SW 1271 (cell line): ENCODE measurements at regions not wholly inside any gene's neighbourhood (a gene's known extent, or its start where the extent isn't known, plus 50 kb on each side); places are given as distances from the start of the nearest gene placed in this dataset.

ENCODE experiments used
- DNase-seq, 2 experiments: peaks; one replicate each; lab custom pipeline; 2025; lab: John Stamatoyannopoulos, UW

DNA sequence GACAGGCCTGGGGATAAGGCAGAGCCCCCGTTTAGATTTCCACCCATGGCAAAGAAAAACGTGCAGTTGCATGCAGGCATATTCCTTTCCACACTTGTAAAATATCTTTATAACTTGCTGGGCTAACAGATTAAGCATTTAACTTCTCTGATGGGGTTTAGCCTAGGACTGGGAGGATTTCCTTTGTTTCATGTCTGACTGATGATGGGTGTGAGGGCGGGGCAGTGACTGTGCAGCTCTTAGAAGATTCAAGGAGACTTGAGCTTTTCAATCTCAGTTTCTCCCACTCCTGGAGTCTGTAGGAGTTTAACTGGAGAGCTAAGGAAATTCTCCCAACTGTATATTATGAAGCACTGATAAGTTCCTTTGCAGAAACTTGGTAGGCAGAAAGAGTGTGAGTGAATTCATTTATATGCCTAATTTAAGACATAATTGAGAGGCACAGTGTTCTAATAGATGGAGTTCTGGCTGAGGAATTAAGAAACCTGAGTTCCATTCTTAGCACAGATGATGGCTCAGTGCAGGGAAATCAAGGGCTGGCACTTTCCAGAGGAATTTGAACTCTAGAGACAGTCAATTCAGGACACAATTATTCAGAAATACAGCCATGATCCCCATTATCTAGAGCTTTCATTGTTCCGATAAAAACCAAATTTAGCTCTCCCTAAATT lies 214.6 kb upstream of the CNR1 start:
- DNase-seq, result no peak

DNA sequence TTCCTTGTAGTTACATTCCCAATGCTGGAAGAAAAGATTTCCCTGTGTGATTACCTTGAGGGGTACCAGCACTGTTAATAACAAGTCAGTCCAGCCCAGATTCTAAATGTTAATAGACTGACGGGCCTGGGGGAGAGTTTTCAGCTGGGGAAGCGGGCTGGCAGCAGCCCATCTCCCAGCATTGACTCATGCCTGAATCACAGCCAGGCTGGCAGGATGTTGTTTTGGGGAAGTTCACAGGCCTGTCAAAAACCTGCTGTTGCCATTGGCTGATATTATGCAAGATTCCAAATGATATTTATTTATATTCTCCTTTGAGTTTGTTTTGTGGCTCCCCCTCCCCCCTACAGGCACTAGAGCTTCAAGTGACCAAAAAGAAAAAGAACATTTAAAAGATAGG lies 213.9 kb upstream of the CNR1 start:
- peak; percentile 16 to 85 for DNase-seq

DNA sequence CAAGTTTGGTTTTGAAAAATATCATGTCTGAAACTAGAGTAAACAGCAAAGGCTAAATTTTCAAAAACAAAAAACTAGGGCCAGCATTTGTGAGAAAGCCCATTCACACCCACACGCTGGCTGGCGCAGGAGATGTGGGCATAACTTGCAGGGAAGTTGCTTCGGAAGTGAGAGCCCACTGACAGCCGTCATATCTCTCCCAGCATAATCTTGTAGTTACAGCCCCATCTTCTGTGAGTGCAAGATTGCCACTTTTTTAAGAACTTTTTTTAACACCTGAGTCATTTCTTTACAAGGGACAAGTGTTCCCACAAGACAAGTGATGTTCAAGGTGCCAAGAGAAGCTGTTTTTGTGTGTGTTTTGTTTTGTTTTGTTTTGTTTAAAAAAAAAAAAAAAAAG lies 212.5 kb upstream of the CNR1 start:
- no peak for DNase-seq

DNA sequence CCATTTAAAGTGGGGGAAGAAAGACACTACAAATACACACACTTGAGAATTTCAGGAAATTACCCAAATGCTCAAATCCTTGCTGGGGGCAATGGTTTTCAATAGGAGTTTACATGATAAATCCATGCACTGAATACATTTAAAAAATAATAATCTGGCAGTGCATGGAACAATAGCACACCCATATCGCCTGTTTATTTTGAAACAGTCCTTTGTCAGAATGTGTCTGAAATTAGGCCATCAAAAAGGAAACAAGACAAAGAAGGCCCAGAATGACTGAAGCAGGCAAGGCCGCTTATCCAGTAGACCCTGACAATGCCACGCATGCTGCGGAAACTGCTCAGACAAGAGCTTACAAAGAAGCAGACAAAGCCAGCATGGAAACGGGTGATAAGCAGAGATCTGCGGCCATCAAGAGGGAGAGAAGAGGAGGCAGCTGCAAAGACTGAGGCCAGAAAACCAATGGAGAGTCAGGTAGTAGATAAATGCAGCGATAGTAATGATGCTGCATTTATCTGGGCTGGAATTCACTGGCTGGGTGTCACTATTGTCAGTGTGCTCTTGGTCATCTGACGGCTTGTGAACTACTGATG lies 211.9 kb upstream of the CNR1 start:
- no peak for DNase-seq

DNA sequence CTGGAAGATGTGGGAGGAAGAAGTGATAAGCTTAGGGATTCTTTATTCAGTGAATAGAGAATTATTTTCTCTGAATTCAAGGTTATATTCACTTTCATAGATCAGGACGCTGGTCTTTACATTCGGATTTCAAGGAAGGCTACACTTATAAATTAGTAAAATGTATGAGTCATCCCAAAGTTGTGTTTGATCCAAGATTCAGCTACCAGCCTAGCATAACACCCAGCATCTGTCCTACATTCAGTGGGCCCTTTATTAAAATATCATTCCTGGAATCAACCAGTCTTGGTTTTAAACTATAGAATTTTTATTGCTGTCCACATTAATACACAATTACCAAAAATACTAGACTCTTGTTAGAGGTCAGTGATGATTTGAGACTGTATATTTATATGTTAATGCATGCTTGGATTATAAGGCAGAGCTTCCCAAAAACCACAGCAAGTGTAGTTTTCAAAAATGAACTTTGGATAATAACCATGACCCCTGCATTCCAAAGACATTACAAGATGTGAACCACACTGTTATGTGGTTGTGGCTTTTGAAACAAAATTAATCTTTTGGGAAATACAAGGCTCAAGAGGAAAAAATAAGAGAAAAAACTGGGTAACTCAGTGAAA lies 210.7 kb upstream of the CNR1 start:
- peak in 1 of 2 experiments; percentile 78 for DNase-seq

DNA sequence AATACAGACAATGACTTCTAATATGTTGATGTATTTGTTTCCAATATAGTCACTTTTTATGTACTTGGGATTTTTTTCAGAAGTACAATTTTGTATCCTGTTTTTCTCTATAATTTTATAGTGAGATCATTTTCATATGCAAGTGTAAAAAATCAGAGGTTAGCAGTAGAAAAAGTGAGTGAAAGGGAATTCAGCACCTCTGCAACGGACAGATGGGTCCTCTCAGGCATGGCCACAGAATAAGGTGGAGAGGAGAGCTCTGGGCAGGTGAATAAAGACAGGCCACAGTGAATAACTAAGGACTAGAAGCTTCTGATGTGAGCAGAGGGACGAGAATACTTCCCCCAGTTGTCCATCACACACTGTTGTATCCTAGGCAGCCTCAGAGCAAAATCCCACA lies 210.1 kb upstream of the CNR1 start:
- DNase-seq, result no peak

DNA sequence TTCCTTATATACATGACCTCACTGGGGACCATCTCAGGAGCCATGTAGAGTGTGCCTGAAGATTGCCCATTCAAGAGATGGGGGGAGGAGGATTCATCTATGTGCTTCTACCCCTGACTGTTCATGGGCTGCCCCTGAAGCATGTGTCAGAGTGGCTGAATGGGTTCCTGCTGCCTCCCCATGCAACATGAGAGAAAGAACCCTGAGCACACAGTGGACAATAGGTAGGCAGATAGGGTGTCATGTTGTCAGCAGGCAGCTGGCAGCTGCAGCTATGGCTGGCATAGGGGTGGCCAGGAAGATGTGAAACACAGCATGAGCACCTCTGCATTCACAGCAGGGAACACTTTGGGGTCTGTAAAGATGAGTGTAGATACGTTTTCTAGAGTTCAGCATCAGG lies 208.4 kb upstream of the CNR1 start:
- DNase-seq, result no peak

DNA sequence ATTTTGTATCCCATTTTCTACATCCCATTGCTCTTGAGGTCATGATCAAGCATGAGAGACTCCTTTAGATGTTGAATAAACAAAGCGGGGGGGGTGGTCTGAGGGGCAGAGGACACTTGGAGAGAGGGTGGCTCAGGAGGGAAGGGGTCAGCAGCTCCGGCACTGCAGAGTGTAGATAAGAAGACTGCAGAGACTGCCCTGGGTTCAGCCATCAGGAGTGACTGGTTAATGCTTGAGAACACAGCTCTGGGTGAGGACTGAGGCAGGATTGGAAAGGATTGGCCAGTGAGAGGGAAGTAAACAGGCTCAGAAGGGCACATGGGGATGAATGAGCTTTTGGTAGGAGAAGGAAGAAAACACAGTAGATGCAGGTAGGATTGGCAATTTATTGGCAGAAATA lies 205.3 kb upstream of the CNR1 start:
- no peak for DNase-seq

DNA sequence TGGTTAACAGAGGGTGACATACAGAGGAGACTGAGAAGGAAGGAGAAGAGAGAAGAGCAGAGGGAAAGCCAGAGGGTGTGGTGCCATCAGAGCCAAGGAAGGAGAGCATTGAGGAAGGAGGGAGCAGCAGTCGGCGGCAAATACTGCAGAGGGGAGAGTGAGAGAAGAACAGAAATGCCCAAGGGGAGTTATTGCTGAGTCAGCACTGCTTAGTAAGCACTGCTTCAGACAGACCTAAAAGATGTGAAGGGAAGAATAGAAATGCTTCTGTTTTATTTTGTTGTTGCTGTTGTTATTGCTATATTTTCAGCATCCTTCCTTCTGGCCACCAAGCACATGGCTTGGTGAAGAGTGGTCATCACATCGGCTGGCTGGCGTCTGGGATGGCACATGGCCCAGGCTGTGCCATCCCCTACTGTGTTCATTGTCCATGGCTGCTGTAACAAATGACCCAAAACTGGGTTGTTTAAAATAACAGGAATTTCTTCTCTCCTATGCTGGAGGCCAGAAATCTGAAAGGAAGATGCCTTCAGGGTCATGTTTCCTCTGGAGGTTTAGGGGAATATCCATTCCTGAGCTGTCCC lies 204.1 kb upstream of the CNR1 start:
- no peak for DNase-seq

DNA sequence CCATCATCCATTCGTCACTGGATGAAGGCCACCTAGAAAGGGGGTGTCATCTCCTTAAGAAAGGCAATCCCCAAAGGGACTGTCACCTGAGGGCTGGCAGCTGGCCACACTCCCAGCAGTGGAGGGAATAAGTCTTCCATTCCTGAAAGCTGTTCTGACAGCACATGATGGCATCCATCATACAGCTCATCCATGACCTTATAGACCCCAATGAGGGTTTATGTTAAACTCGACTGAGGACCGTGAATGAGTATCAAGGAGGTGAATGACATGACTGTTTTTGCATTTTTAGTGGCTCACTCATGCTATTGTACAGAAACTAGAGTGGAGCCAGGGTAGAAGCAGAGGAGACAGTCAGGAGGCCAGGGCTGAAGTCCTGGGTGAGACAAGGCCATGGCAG lies 203.1 kb upstream of the CNR1 start:
- DNase-seq, result no peak

DNA sequence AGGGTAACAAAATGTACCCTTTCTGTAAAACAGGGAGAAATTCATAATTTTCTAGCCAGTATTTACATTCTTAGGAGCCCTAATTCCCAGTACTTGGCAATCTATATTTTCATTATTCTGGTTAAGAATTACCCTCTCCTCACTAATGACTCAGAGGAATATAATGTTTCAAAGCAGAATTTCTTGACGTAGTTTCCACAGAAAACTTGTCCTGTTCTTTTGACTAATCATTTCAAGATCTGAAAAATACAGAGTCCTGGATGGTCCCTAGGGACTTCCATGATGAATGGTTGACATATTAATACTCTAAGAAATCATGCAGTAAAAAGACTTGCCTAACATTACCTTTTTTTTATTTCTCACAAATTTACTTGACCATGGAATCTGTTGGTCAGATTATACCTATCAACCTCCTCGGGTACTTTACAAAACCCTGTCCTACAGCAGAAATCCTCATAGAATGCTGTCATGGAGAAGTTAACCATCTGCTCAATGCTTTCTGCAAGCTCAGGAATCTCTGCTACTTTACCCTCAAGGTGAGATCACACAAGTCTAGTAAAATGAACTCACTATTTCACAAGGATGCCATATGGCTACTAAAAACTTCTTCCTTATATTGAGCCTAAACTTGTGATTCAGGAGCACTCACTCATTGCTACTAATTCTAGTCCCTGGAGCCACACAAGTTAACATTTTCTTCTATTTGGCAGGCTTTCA lies 202.1 kb upstream of the CNR1 start:
- no peak for DNase-seq

DNA sequence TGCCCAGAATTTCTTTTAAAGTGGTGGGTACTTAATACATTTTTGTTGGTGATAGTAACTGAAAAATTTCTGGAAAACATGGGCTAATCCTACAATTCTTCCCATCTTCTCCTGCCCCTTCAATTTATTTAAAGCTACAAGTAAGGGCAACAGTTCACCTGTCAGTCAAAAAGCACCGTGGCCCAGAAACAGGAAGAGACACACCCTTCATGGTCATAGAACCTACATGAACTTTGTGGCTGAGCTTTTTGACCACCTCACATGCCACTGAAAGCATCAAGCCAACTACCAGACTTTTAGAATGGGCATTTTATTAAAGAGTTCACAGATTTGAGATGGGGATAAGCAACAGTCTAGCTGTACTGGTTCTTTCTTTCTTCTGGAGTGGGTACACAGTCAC lies 201.1 kb upstream of the CNR1 start:
- no peak for DNase-seq

DNA sequence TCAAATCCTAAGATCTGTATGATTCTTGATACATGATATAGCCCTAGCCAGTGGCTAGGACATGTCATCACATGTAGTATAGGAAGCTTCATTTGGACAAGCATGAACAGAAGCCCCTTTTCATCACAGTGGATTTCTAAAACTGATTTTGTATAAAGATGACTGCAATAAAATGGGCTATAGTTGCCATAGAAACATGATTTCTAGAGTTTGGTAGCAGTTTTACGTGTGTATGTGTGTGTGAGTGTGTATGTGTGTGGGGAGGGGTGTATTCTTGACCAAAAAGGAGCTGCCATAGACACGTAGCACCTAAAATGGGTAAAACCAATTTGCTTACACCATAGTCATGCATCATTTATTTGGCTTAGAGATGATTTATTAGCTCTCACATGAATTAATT lies 200.5 kb upstream of the CNR1 start:
- no peak for DNase-seq

DNA sequence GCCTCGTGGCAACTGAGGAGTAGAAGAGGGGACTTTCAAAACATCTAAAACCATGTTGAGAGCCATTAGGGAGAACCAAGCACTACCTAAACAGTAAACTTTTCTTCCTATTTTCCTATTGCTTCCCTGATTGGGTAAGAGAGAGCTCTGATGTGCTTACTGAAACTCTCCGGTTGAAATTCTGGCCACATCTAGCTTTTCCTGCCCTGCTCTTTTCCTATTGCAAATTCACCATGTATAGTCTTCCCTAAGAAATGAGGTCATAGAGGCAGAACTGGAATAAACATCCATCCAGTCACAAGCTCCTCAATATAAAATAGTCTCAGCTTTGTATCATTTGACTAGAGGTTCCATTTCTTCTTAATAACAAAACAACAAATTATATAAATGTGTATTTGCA lies 199.5 kb upstream of the CNR1 start:
- DNase-seq, result no peak

DNA sequence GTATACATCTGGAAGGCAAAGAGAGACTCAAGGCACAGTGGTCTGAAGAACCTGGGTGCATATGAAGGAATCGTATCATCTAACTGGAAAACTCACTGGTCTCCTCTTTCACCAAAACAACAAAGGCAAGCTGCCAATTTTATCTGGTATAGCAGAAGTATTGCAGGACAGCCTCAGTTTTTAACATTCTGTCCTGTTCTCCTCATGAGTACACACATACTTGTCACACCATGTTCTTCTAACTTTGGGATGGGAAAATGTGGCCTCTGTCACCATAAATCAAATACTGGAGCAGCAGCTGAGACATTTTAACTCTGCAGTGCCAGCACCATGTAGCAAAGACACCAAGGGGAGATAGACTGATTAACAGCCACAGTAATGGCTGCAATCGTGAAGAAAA lies 199.1 kb upstream of the CNR1 start:
- no peak for DNase-seq

DNA sequence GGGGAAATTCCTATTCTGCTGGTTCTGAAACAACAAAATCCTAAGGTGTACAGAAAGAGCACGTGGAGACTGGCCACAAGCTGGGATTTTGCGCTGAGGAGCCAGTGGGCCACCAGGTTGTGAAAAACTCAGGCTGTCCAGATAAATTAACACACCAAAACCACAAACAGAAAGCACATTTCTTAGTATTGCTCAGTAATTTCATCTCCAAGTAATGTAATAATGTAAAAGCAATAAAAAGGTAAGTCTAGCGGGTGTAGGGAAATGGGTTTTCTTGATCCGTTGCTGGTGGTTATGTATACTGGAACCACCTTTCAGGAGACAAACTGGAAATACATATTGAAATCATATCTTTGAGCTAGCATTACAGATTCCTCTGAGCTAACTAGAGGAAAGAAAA lies 195.6 kb upstream of the CNR1 start:
- DNase-seq, result no peak

DNA sequence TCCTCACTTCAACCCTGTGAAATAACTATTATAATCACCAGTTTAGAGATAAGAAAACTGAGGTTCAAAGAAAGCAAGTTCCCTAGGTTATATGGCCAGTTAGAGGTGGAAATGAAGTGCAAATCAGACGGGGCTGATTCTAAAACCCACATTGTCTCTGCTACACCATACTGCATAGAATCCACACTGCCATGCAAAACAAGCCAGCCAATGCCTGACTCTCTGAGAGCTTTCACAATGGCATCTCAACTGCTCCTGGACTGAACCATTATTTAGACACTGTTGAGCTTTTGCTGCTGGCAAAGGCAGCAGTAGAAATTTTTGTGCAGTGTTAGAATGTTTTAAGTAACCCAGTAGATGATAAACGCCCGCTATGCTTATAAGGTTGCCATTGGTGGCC lies 195.2 kb upstream of the CNR1 start:
- no peak for DNase-seq

DNA sequence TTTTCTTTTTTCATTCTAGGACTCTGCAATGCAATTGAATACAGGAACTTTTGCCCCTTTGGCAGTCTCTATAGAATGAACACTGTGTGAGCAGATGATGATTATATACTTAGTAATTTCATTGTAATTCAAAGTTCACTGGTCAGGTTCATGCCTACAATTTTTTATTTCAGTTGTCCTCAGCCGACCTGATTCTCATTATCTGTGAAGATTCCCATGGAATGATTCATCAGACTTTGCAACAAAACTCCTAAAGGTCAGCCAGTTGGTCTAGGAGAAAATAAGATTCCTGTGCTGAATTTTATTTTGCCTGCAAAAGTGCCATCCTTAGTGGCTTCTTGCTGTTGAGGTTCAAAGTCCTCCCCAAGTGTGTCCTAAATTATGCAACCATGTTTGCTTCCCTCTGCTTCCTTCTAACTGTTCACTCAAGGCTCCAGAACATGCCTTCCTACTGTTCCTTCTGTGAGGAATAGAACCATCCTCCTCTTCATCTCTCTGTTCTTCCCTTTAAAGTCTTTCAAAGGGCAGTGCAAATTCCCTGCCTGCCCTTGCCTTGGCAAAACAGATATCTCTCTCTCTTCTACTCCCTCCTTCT lies 194.2 kb upstream of the CNR1 start:
- peak in 1 of 2 experiments; percentile 74 for DNase-seq

DNA sequence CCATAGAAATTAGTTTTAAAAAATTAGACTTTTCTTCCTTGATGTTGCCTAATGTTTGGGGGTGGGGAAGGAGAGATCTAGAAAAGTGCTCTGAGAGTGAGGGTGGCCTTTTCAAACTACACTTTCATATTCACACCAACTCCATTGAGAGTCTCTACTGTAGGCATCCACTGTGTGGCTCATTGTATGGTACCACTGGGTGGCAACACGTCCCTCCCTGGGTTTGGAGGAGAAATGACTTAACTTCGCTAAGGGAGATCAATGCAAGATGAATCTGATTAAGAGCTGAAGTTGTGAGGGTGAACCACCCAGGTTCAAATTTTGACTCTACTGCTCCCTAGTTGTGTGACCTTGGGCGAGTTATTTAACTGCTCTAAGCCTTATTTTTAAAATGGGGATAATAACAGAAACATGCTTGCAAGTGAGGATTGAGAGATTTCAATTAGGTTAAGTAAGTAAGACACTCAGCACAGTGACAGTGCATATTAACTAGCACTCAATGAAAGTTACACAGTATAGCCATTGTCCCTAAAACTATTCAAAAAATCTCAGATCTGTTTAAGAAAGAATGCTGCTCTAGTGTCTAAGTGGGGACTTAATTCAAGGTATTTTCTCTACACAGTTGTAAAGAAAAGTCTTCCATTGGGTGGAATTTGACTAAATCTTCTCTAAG lies 193.5 kb upstream of the CNR1 start:
- DNase-seq, result no peak

DNA sequence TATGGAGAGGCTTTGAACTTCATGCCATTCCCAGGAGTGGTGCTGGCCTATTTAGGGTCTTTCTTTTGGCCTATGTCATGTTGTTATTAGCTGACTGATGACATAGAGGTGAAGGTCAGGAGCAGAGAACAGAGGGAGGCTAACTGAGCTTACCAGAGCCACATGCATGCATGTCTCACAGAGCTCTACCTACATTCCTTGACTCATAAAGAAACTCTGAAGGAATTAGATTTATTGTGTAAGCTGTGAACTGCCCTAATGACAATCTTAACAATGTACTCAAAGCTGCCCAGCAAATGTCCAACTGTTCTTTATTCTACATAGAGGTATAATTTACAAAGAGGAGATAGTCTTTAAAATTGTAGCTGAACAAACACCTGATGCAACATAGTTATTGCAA lies 192.7 kb upstream of the CNR1 start:
- DNase-seq, result no peak

DNA sequence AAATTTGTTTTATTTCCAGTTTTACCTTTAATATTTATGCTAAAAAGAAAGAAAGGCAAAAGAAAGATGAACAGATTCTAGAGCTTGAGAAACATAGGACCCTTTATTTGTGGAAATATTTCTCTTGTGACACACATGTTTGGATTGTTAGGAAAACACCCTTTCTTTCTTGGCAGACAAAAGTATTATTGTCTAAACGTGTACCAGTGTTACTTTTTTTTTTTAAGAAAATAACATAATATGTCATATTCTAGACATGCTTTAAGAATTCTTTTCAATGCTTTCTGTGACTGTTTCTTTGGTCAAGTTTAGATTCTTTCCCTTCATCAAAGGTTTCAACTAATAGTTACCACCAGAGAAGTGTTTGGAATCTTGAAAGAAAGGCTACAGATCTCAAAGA lies 183.4 kb upstream of the CNR1 start:
- DNase-seq, result no peak

DNA sequence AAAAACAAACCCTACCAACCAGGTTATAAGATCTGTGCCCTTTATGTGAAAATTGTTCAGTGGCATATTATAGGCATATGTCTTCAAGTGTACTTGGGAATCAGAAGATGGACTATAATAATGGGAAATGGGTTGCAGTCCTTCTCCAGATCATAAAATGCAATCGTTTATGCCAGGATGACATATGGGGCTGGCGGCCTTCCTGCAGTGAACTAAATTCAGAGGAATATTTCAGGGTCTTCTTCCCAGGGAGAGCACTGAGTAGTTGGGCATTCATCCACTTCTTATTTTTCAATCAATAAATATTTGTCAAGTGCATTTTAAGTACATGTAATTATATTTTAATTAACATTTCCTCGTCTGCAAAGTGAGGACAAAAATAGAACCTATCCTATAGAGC lies 176.2 kb upstream of the CNR1 start:
- DNase-seq, result no peak
